NCI-H1048 (cell line): ENCODE measurements at regions not wholly inside any gene's neighbourhood (a gene's known extent, or its start where the extent isn't known, plus 50 kb on each side); places are given as distances from the start of the nearest gene placed in this dataset.

Source experiments
- DNase-seq: peaks from one replicate; lab custom pipeline; 2025; lab: John Stamatoyannopoulos, UW

DNA sequence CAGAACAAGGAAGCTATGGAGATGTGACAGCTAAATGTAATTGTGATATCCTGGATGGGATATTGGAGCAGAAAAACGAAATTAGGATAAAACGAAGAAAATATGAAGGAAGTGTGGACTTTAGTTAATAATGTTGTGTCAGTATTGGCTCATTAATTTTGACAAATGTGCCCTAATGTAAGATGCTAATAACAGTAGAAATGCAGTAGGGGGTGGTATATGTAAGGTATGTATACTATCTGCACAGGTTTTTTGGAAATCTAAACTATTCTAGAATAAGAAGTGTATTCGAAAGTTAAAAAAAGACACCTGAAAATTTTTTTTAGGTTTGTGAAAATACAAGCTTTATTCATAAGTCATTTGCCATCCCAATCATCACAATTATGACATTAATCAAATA lies 421.4 kb upstream of the B3GALT2 start:
- DNase-seq: no peak

DNA sequence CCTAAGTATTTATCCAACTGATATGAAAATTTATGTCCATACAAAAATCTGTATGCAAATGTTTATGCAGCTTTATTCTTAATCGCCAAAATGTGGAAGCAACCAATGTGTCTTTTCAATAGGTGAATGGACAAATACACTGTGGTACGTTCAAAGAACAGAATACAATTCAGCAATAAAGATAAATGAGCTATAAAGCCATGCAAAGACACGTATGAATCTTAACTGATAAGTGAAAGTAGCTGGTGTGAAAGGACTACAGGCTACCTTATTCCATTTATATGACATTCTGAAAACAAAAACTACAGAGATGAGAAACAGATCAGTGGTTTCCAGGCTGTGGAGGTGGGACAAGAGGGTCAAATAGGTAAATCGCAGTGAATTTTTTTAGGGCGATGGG lies 419.6 kb upstream of the B3GALT2 start:
- no peak for DNase-seq

DNA sequence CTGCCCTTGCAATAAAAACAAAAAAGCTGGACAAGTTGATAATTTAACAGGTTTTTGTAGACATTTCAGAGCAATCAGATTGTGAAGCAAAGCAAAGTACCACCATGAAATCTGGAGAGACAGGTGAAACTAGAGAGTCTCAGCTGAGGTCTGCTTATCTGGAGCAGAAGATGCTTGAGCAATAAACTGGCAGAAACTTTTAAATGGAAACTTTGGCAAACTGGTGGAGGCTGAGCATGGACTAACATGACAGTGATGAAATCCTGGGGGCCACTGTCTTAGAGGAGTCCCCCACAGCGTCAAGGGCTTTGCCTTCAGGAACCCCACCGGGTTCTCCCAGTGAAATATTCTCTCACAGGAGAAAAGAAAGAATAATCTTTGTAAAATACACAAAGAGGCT lies 416.3 kb upstream of the B3GALT2 start:
- DNase-seq: no peak

GRCh38 chr1:193593147-193593885 lies 406.9 kb upstream of the B3GALT2 start:
- no peak for DNase-seq

- no peak for DNase-seq
Observed at GRCh38 chr1:193592317-193592716, 405.9 kb upstream of the B3GALT2 start.

DNA sequence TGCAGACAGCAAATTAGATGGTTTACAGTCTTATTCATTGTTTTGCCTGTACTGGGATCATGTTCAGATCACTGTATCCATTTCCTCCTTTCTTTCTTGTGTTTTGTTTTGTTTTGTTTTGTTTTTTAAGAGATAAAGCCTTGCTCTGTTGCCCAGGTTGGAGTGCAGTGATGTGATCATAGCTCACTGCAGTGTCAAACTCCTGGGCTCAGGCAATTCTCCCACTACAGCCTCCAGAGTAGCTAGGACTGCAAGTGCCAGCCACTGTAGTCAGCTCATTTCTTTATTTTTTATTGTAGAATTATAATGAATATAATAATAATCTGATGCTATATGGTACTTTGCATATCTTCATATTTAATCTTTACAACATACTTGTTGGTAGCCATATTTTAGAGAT lies 403.7 kb upstream of the B3GALT2 start:
- DNase-seq: no peak

DNA sequence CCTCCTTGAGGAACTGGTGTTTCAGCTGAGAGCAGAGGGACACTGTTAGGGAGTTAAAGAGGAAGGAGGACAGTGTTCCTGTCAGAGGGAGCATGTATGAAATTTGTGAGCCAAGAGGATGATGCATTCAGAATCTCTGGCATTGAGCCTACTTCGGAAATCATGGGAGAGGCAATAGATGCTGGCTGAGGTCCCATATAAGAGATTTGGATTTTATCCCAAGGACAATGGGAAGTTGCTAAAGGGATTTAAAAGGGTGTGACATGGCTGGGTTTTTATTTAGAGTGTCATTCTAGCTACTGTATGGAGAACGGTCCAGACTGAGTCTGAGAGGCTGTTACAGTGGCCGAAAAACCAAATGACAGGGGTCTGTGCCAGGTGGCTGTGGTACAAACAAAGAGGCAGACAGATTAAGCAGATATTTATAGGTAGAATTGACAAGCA lies 403.2 kb upstream of the B3GALT2 start:
- DNase-seq: no peak

- no peak for DNase-seq
Observed at GRCh38 chr1:193588311-193589082, 402.1 kb upstream of the B3GALT2 start.

DNA sequence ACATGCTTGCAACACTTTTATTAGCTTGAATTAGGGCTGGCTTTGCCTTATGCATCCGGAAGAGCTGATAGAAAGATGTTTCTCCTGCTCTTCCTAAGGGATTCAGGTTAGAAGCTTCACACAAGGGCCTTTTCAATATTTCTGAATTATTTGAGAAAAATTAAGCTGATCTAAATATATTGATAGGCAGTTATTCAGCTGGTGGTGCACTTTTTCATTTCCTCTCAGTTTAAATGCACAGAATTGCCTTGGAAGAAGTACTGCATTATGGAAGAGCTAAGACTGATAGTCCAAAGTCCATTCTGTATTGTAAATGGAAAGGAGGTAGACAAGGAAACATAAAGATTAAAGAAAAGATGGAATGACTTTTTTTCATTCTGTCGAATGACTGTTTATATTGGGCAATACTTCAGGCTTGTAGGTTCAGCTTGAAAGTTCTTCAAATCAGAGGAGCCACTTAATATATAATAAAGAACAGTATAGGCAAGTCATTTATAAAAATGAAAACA lies 398.4 kb upstream of the B3GALT2 start:
- DNase-seq: no peak

- no peak for DNase-seq
Observed at GRCh38 chr1:193581341-193581740, 394.9 kb upstream of the B3GALT2 start.

DNA sequence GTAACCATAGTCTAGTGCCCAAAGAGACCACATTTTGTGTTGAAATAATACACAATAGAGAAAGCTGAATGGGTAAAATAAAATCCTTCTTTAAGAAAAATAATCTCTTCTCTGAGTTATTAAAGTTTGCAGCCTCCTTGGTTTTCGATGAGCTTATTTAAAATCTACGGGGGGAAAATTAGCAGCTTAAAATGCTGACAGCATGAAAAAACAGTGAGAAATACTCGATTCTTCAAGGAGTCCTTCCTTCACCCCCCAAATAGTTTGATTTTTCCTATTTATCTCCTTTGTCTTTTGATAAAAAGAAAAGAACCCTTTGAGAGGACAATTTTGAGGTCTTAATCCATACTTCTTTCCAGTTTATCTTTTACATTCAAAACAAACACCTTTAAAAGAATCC lies 394.0 kb upstream of the B3GALT2 start:
- no peak for DNase-seq

DNA sequence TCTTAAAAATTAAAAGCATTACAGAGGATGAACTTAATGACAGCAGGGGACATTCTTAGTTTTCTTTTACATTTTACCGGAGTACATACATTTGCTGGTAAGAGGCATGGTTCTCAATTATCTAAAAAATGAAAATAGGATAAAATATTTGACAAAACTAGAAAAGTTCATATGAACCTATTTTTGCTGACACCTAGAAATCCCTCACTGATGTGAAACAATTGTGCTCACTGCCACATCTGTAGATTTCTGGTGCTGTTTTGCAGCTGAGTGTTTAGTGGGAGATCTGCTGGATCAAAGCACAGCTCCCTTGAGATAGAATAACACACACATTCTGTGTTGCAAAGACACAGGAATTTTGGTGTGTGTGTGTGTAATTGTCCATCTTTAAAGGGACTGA lies 392.9 kb upstream of the B3GALT2 start:
- DNase-seq: no peak

DNA sequence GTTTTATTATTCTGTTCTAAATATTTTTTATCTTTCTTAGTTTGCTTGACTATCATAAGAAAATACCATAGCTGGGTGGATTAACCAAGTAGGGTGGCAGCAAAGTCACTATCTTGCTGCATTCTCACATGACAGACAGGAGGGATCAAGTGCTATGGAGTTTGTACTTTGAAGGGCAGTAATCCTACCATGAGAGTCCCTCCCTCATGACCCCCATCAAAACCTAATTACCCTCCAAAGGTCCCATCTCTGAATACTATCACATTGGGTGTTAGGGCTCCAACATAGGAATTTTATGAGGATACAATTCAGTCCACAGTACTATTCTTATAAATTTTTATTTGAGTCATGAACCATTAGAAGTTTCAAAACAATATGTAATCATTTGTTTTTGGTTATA lies 388.5 kb upstream of the B3GALT2 start:
- DNase-seq: no peak

GRCh38 chr1:193569983-193570269 lies 383.5 kb upstream of the B3GALT2 start:
- DNase-seq: no peak

GRCh38 chr1:193569096-193569982 lies 382.9 kb upstream of the B3GALT2 start:
- DNase-seq: no peak

DNA sequence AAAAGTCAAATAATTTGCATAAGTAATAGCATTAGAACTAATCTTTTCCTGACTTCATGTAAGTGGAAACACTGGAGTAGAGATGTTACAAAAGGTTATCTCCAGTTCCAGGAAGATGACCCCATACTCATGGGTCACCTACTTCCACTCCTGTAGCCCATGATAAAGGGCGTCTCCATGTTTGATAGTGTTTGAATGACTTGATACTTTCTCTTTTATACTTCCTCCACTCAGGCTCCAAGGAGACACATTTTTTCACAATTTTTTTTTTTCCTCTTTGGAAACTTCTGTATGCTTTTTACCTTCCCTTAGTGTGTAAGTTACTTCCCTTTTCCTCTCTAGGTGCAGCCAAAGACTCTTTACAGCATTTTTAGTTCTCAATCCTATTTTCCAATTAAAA lies 382.1 kb upstream of the B3GALT2 start:
- no peak for DNase-seq

DNA sequence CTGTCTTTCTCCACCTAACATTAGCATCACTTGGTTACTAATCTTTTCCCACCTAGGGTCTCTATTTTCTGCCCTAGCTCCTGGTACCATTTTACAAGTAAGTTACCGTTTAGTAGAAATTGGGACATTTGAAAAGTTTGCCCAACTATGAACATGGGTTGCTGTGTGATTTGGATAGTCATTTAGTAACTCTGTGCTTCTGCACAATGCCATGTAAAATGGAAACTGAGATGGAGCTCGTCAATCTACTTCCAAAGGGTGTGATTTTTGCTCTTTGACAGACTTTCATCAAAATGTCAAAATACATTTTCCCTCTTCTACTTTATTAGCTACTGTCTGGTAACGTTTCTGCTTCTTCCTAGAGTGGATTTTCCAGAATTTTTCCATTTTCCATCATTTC lies 381.5 kb upstream of the B3GALT2 start:
- no peak for DNase-seq

- DNase-seq: no peak
Observed at GRCh38 chr1:193566735-193567134, 380.3 kb upstream of the B3GALT2 start.

DNA sequence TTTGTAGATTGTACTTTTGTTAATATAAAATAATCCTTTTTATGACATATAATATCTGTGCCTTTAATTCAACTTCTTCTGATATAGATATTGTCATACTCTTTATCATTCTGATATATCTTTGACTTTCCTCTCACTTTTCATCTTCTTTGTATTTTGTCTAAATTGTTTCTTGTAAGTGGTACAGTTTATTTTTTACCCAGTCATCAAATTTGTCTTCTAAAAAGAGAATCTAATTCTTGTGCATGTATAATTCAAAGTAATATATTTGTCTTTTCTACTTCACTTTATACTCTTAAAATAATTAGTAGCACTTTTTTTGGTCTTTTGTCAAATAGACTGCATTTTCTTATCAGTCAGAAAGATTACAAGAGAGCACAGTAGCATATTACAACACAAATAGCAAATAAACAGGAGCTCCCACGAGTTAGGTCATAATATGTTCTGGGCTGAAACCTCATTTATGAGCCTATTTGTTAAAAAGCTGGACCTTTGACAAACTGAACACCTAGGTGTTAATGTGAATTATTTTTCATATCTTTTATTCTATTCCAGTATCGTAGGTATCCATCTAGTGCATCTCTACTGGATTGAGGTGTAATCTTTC lies 379.7 kb upstream of the B3GALT2 start:
- no peak for DNase-seq

DNA sequence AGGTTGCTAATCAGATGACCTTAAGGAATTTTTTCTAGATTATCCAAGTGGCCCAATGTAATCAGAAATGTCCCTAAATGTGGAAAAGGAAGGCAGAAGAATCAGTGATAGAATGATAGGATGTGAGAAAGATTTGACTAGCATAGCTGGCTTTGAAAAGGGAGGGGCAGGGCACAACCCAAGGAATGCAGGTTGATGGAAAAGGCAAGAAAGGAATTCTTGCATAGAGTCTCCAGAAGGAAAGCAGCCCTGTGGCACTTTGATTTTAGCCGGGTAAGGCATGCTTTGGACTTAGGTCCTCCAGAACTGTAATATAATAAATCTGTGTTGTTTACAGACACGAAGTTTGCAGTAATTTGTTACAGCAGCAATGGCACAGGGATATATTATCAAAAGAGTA lies 375.7 kb upstream of the B3GALT2 start:
- DNase-seq: no peak

DNA sequence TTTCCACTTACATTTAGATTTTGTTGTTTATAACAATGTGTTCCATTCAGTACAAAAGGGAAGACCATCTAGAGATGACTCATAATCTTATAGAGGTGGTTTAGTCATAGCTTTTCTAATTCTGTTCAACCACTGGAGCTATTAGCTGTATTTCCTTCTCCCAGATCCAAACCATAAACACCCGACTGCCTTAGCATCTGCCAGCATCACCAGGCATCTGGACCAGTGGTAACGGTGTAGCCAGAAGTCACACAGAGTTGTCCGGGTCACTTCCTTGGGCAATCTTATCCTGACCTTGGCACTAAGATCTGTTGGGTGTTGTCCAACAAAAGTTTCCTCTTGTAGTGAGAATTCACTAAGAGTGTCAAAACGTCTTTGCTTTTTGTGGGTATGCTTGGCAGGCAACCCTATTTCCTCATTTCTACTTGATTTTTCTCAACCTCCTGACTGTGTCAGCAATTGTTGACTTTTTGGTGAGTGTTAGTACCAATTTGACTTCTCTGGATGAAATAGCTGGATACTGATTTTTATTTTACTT lies 372.1 kb upstream of the B3GALT2 start:
- no peak for DNase-seq
